ENCODE measurements at regions not wholly inside any gene's neighbourhood (a gene's known extent, or its start where the extent isn't known, plus 50 kb on each side); places are given as distances from the start of the nearest gene placed in this dataset.

GRCh38 chr10:124292911-124293615 lies 125.7 kb downstream of the OAT start:
- no peak overlapping the region for H3K27ac ChIP-seq

GRCh38 chr10:124291001-124291701 lies 127.6 kb downstream of the OAT start:
- DNase-seq (ENCODE audit: low spot score): peak; percentile 73
- no peak overlapping the region for H3K4me3 ChIP-seq
- H3K27ac ChIP-seq: peak overlapping the region in 1 of 2 donors; percentile 52
- no peak for TF ChIP-seq CTCF (IDR thresholded peaks at IDR 0.05)

More at GRCh38 chr10:124292911-124293615, 125.7 kb downstream of the OAT start:
- TF ChIP-seq CTCF (IDR thresholded peaks at IDR 0.05): no peak
- no peak overlapping the region for H3K4me3 ChIP-seq
- DNase-seq (ENCODE audit: low spot score): peak; percentile 69

GRCh38 chr10:124289851-124290795 lies 128.6 kb downstream of the OAT start:
- peak; percentile 70 for DNase-seq (ENCODE audit: low spot score)
- peak overlapping the region in 1 of 2 donors; percentile 34 for H3K27ac ChIP-seq
- H3K4me3 ChIP-seq: no peak overlapping the region
- no peak for TF ChIP-seq CTCF (IDR thresholded peaks at IDR 0.05)

GRCh38 chr10:124288928-124289850 lies 129.5 kb downstream of the OAT start:
- DNase-seq (ENCODE audit: low spot score): no peak
- TF ChIP-seq CTCF (IDR thresholded peaks at IDR 0.05): no peak
- peak overlapping the region in 1 of 2 donors; percentile 34 for H3K27ac ChIP-seq
- no peak overlapping the region for H3K4me3 ChIP-seq

GRCh38 chr10:124288486-124288885 lies 130.2 kb downstream of the OAT start:
- no peak overlapping the region for H3K27ac ChIP-seq
- no peak for DNase-seq (ENCODE audit: low spot score)
- TF ChIP-seq CTCF (IDR thresholded peaks at IDR 0.05): no peak
- H3K4me3 ChIP-seq: no peak overlapping the region

GRCh38 chr10:124287791-124288190 lies 130.9 kb downstream of the OAT start:
- no peak overlapping the region for H3K4me3 ChIP-seq
- no peak for TF ChIP-seq CTCF (IDR thresholded peaks at IDR 0.05)
- DNase-seq (ENCODE audit: low spot score): no peak
- H3K27ac ChIP-seq: no peak overlapping the region

All from coronary artery (tissue), 2 donors.